ENCODE measurements at regions not wholly inside any gene's neighbourhood (a gene's known extent, or its start where the extent isn't known, plus 50 kb on each side); places are given as distances from the start of the nearest gene placed in this dataset.

GRCh38 chr12:92272061-92272964 lies 126.7 kb upstream of the BTG1 start:
- 96% methylated on average over 8 of the region's 9 CpGs for WGBS (ENCODE audit: insufficient coverage)
- DNase-seq, result no peak
- CTCF ChIA-PET, result no interaction called here
- Histone ChIP-seq H3K4me3 (ENCODE audit: control insufficient read depth in 1 of 7, extremely low read depth in 1 of 7, insufficient read depth in 4 of 7, low read depth in 2 of 7, low read length in 6 of 7) (no peak overlapping the region), H3K9me3 (ENCODE audit: control extremely low read depth in 1 of 5, control insufficient read depth in 4 of 5, insufficient read depth in 2 of 5, low read depth in 1 of 5, low read length in 4 of 5) (no peaks in the 10 kb centered on the region), H3K36me3 (ENCODE audit: control insufficient read depth in 4 of 4, insufficient read depth in 4 of 4, low read length in 3 of 4) (no peaks in the 10 kb centered on the region), H3K4me1 (ENCODE audit: control extremely low read depth in 1 of 4, control insufficient read depth in 4 of 4, insufficient read depth in 4 of 4, low read length in 3 of 4) (no peaks in the 10 kb centered on the region), H3K27me3 (replicated peaks in 2 of 5; ENCODE audit: control insufficient read depth in 4 of 5, insufficient read depth in 5 of 5, low read length in 4 of 5) (no peaks in the 10 kb centered on the region), H3K27ac (ENCODE audit: insufficient read depth in 1 of 2, low read depth in 1 of 2, low read length in 2 of 2, poor library complexity in 1 of 2, severe bottlenecking in 2 of 2) (no peak overlapping the region)
- POLR2A ChIA-PET, result no interaction called here

GRCh38 chr12:92271341-92271740 lies 125.7 kb upstream of the BTG1 start:
- no peak overlapping the region for H3K27ac ChIP-seq (ENCODE audit: insufficient read depth in 1 of 2, low read depth in 1 of 2, low read length in 2 of 2, poor library complexity in 1 of 2, severe bottlenecking in 2 of 2)
- no peaks in the 10 kb centered on the region for H3K9me3 ChIP-seq (ENCODE audit: control extremely low read depth in 1 of 5, control insufficient read depth in 4 of 5, insufficient read depth in 2 of 5, low read depth in 1 of 5, low read length in 4 of 5)
- DNase-seq, result no peak
- WGBS (ENCODE audit: insufficient coverage), result 100% methylated on average over 2 of the region's 2 CpGs
- H3K4me1 ChIP-seq (ENCODE audit: control extremely low read depth in 1 of 4, control insufficient read depth in 4 of 4, insufficient read depth in 4 of 4, low read length in 3 of 4), result no peaks in the 10 kb centered on the region
- POLR2A ChIA-PET, result no interaction called here
- no peaks in the 10 kb centered on the region for H3K27me3 ChIP-seq (replicated peaks in 2 of 5; ENCODE audit: control insufficient read depth in 4 of 5, insufficient read depth in 5 of 5, low read length in 4 of 5)
- CTCF ChIA-PET, result no interaction called here
- H3K4me3 ChIP-seq (ENCODE audit: control insufficient read depth in 1 of 7, extremely low read depth in 1 of 7, insufficient read depth in 4 of 7, low read depth in 2 of 7, low read length in 6 of 7), result no peak overlapping the region
- no peaks in the 10 kb centered on the region for H3K36me3 ChIP-seq (ENCODE audit: control insufficient read depth in 4 of 4, insufficient read depth in 4 of 4, low read length in 3 of 4)

GRCh38 chr12:92270521-92270920 lies 124.9 kb upstream of the BTG1 start:
- no peaks in the 10 kb centered on the region for H3K4me1 ChIP-seq (ENCODE audit: control extremely low read depth in 1 of 4, control insufficient read depth in 4 of 4, insufficient read depth in 4 of 4, low read length in 3 of 4)
- no peaks in the 10 kb centered on the region for H3K9me3 ChIP-seq (ENCODE audit: control extremely low read depth in 1 of 5, control insufficient read depth in 4 of 5, insufficient read depth in 2 of 5, low read depth in 1 of 5, low read length in 4 of 5)
- H3K4me3 ChIP-seq (ENCODE audit: control insufficient read depth in 1 of 7, extremely low read depth in 1 of 7, insufficient read depth in 4 of 7, low read depth in 2 of 7, low read length in 6 of 7), result no peak overlapping the region
- H3K27ac ChIP-seq (ENCODE audit: insufficient read depth in 1 of 2, low read depth in 1 of 2, low read length in 2 of 2, poor library complexity in 1 of 2, severe bottlenecking in 2 of 2), result no peak overlapping the region
- WGBS (ENCODE audit: insufficient coverage), result 100% methylated on average over 2 of the region's 2 CpGs
- DNase-seq, result no peak
- no peaks in the 10 kb centered on the region for H3K27me3 ChIP-seq (replicated peaks in 2 of 5; ENCODE audit: control insufficient read depth in 4 of 5, insufficient read depth in 5 of 5, low read length in 4 of 5)
- CTCF ChIA-PET, result no interaction called here
- POLR2A ChIA-PET, result no interaction called here
- no peaks in the 10 kb centered on the region for H3K36me3 ChIP-seq (ENCODE audit: control insufficient read depth in 4 of 4, insufficient read depth in 4 of 4, low read length in 3 of 4)

- Histone ChIP-seq H3K4me3 (ENCODE audit: control insufficient read depth in 1 of 7, extremely low read depth in 1 of 7, insufficient read depth in 4 of 7, low read depth in 2 of 7, low read length in 6 of 7) (no peak overlapping the region), H3K27ac (ENCODE audit: insufficient read depth in 1 of 2, low read depth in 1 of 2, low read length in 2 of 2, poor library complexity in 1 of 2, severe bottlenecking in 2 of 2) (no peak overlapping the region), H3K27me3 (replicated peaks in 2 of 5; ENCODE audit: control insufficient read depth in 4 of 5, insufficient read depth in 5 of 5, low read length in 4 of 5) (no peaks in the 10 kb centered on the region), H3K36me3 (ENCODE audit: control insufficient read depth in 4 of 4, insufficient read depth in 4 of 4, low read length in 3 of 4) (no peaks in the 10 kb centered on the region), H3K9me3 (ENCODE audit: control extremely low read depth in 1 of 5, control insufficient read depth in 4 of 5, insufficient read depth in 2 of 5, low read depth in 1 of 5, low read length in 4 of 5) (no peaks in the 10 kb centered on the region), H3K4me1 (ENCODE audit: control extremely low read depth in 1 of 4, control insufficient read depth in 4 of 4, insufficient read depth in 4 of 4, low read length in 3 of 4) (no peaks in the 10 kb centered on the region)
- ChIA-PET POLR2A (no interaction called here), CTCF (interaction anchor here (0.7 to 1.4 kb wide), 2 partner anchors 13 to 326 kb away, joined by 3 to 4 read pairs; no protein-coding TSS in a partner anchor)
- DNase-seq, result no peak
Measured at GRCh38 chr12:92268946-92269345, 123.3 kb upstream of the BTG1 start.

GRCh38 chr12:92261692-92262091 lies 116.0 kb upstream of the BTG1 start:
- CTCF ChIA-PET, result no interaction called here
- Histone ChIP-seq H3K27ac (ENCODE audit: insufficient read depth in 1 of 2, low read depth in 1 of 2, low read length in 2 of 2, poor library complexity in 1 of 2, severe bottlenecking in 2 of 2) (no peak overlapping the region), H3K4me1 (ENCODE audit: control extremely low read depth in 1 of 4, control insufficient read depth in 4 of 4, insufficient read depth in 4 of 4, low read length in 3 of 4) (peaks cover 0 to 7% (median 2%) of the 10 kb centered on the region in 4 experiments), H3K9me3 (ENCODE audit: control extremely low read depth in 1 of 5, control insufficient read depth in 4 of 5, insufficient read depth in 2 of 5, low read depth in 1 of 5, low read length in 4 of 5) (no peaks in the 10 kb centered on the region), H3K4me3 (ENCODE audit: control insufficient read depth in 1 of 7, extremely low read depth in 1 of 7, insufficient read depth in 4 of 7, low read depth in 2 of 7, low read length in 6 of 7) (no peak overlapping the region), H3K36me3 (ENCODE audit: control insufficient read depth in 4 of 4, insufficient read depth in 4 of 4, low read length in 3 of 4) (no peaks in the 10 kb centered on the region), H3K27me3 (replicated peaks in 2 of 5; ENCODE audit: control insufficient read depth in 4 of 5, insufficient read depth in 5 of 5, low read length in 4 of 5) (no peaks in the 10 kb centered on the region)
- POLR2A ChIA-PET, result no interaction called here
- WGBS (ENCODE audit: insufficient coverage), result 100% methylated on average over 2 of the region's 2 CpGs
- DNase-seq, result no peak

- Histone ChIP-seq H3K4me1 (ENCODE audit: control extremely low read depth in 1 of 4, control insufficient read depth in 4 of 4, insufficient read depth in 4 of 4, low read length in 3 of 4) (peaks cover 0 to 7% (median 2%) of the 10 kb centered on the region in 4 experiments), H3K27me3 (replicated peaks in 2 of 5; ENCODE audit: control insufficient read depth in 4 of 5, insufficient read depth in 5 of 5, low read length in 4 of 5) (no peaks in the 10 kb centered on the region), H3K9me3 (ENCODE audit: control extremely low read depth in 1 of 5, control insufficient read depth in 4 of 5, insufficient read depth in 2 of 5, low read depth in 1 of 5, low read length in 4 of 5) (no peaks in the 10 kb centered on the region), H3K27ac (ENCODE audit: insufficient read depth in 1 of 2, low read depth in 1 of 2, low read length in 2 of 2, poor library complexity in 1 of 2, severe bottlenecking in 2 of 2) (no peak overlapping the region), H3K4me3 (ENCODE audit: control insufficient read depth in 1 of 7, extremely low read depth in 1 of 7, insufficient read depth in 4 of 7, low read depth in 2 of 7, low read length in 6 of 7) (no peak overlapping the region), H3K36me3 (ENCODE audit: control insufficient read depth in 4 of 4, insufficient read depth in 4 of 4, low read length in 3 of 4) (no peaks in the 10 kb centered on the region)
- WGBS (ENCODE audit: insufficient coverage), result 79% methylated on average over 2 of the region's 3 CpGs
- no peak for DNase-seq
- CTCF ChIA-PET, result no interaction called here
- POLR2A ChIA-PET, result no interaction called here
Measured at GRCh38 chr12:92261071-92261470, 115.4 kb upstream of the BTG1 start.

GRCh38 chr12:92259696-92260251 lies 114.1 kb upstream of the BTG1 start:
- no peak overlapping the region for H3K27ac ChIP-seq (ENCODE audit: insufficient read depth in 1 of 2, low read depth in 1 of 2, low read length in 2 of 2, poor library complexity in 1 of 2, severe bottlenecking in 2 of 2)

More at GRCh38 chr12:92259696-92260251, 114.1 kb upstream of the BTG1 start:
- 100% methylated on average over 2 of the region's 2 CpGs for WGBS (ENCODE audit: insufficient coverage)
- no peak for DNase-seq
- Histone ChIP-seq H3K9me3 (ENCODE audit: control extremely low read depth in 1 of 5, control insufficient read depth in 4 of 5, insufficient read depth in 2 of 5, low read depth in 1 of 5, low read length in 4 of 5) (no peaks in the 10 kb centered on the region), H3K4me1 (ENCODE audit: control extremely low read depth in 1 of 4, control insufficient read depth in 4 of 4, insufficient read depth in 4 of 4, low read length in 3 of 4) (peaks cover 0 to 7% (median 2%) of the 10 kb centered on the region in 4 experiments), H3K4me3 (ENCODE audit: control insufficient read depth in 1 of 7, extremely low read depth in 1 of 7, insufficient read depth in 4 of 7, low read depth in 2 of 7, low read length in 6 of 7) (no peak overlapping the region), H3K36me3 (ENCODE audit: control insufficient read depth in 4 of 4, insufficient read depth in 4 of 4, low read length in 3 of 4) (no peaks in the 10 kb centered on the region), H3K27me3 (replicated peaks in 2 of 5; ENCODE audit: control insufficient read depth in 4 of 5, insufficient read depth in 5 of 5, low read length in 4 of 5) (no peaks in the 10 kb centered on the region)
- POLR2A ChIA-PET, result no interaction called here
- CTCF ChIA-PET, result no interaction called here
